ENCODE measurements at regions not wholly inside any gene's neighbourhood (a gene's known extent, or its start where the extent isn't known, plus 50 kb on each side); places are given as distances from the start of the nearest gene placed in this dataset.

- WGBS, 2 donors = 83 to 84% methylated on average over 3 of the region's 3 CpGs
- intact Hi-C loops (cut with DNase I) = no loop called here
- Histone ChIP-seq H3K4me3 (no peak overlapping the region), H3K36me3 (no peaks in the 10 kb centered on the region), H3K4me1 (no peaks in the 10 kb centered on the region), H3K27ac (no peak overlapping the region), H3K27me3 (no peaks in the 10 kb centered on the region), H3K9me3 (peaks cover 0 to 24% (median 4%) of the 10 kb centered on the region in 11 donors)
- DNase-seq (no peak), ATAC-seq (no peak)
- TF ChIP-seq, protein P1, sequence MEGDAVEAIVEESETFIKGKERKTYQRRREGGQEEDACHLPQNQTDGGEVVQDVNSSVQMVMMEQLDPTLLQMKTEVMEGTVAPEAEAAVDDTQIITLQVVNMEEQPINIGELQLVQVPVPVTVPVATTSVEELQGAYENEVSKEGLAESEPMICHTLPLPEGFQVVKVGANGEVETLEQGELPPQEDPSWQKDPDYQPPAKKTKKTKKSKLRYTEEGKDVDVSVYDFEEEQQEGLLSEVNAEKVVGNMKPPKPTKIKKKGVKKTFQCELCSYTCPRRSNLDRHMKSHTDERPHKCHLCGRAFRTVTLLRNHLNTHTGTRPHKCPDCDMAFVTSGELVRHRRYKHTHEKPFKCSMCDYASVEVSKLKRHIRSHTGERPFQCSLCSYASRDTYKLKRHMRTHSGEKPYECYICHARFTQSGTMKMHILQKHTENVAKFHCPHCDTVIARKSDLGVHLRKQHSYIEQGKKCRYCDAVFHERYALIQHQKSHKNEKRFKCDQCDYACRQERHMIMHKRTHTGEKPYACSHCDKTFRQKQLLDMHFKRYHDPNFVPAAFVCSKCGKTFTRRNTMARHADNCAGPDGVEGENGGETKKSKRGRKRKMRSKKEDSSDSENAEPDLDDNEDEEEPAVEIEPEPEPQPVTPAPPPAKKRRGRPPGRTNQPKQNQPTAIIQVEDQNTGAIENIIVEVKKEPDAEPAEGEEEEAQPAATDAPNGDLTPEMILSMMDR (IDR thresholded peaks at IDR 0.05) = no peak
These were observed 994.9 kb downstream of the ADGRL2 start for GRCh38 chr1:82795508-82796149.

- no peak for ATAC-seq
- H3K9me3 ChIP-seq = peaks cover 0 to 24% (median 7%) of the 10 kb centered on the region in 11 donors
- TF ChIP-seq, protein P1 (IDR thresholded peaks at IDR 0.05) = no peak
- H3K36me3 ChIP-seq = no peaks in the 10 kb centered on the region
- no peak for DNase-seq
- WGBS, 2 donors = 54 to 56% methylated on average over 4 of the region's 4 CpGs
- H3K27me3 ChIP-seq = no peaks in the 10 kb centered on the region
- H3K4me1 ChIP-seq = no peaks in the 10 kb centered on the region
- intact Hi-C loops (cut with DNase I) = no loop called here
- no peak overlapping the region for H3K27ac ChIP-seq
- H3K4me3 ChIP-seq = no peak overlapping the region
These were observed 991.4 kb downstream of the ADGRL2 start for GRCh38 chr1:82792151-82792550.

DNA sequence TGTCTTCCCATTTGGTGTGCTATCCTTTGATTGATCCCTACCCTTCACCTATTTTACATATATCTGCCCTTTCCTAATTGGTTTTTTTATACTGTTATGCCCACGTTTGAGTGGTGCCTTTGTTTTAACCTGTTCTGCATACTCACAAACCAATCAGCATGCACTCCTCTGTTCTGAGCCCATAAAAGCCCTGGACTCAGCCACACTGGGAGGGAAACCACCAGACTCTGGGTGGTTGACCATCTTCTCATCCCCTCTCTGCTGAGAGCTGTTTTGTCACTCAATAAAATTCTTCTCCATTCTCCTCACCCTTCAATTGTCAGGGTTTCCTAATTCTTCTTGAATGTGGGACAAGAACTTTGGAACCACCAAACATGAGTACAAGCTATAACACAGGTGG is 989.8 kb downstream of the ADGRL2 start:
- Histone ChIP-seq H3K27me3 (no peaks in the 10 kb centered on the region), H3K4me1 (no peaks in the 10 kb centered on the region), H3K4me3 (no peak overlapping the region), H3K9me3 (peaks cover 0 to 24% (median 7%) of the 10 kb centered on the region in 11 donors), H3K36me3 (no peaks in the 10 kb centered on the region), H3K27ac (no peak overlapping the region)
- TF ChIP-seq, protein P1 (IDR thresholded peaks at IDR 0.05) = no peak
- no peak for ATAC-seq
- WGBS, 2 donors = 77 to 80% methylated on average over 1 of the region's 1 CpG
- no peak for DNase-seq
- intact Hi-C loops (cut with DNase I) = no loop called here

- no peak overlapping the region for H3K27ac ChIP-seq
- peaks cover 0 to 3% (median 0%) of the 10 kb centered on the region in 9 donors for H3K4me1 ChIP-seq
These were observed 987.9 kb downstream of the ADGRL2 start for GRCh38 chr1:82788660-82789059.

More at GRCh38 chr1:82788660-82789059, 987.9 kb downstream of the ADGRL2 start:
- H3K36me3 ChIP-seq = no peaks in the 10 kb centered on the region
- H3K4me3 ChIP-seq = no peak overlapping the region
- H3K27me3 ChIP-seq = no peaks in the 10 kb centered on the region
- no peak for ATAC-seq
- WGBS, 2 donors = 91 to 100% methylated on average over 1 of the region's 1 CpG
- intact Hi-C loops (cut with DNase I) = no loop called here
- TF ChIP-seq, protein P1 (IDR thresholded peaks at IDR 0.05) = no peak
- H3K9me3 ChIP-seq = peaks cover 0 to 24% (median 7%) of the 10 kb centered on the region in 11 donors
- DNase-seq = no peak
